AG10803 (cell line): ENCODE measurements at regions not wholly inside any gene's neighbourhood (a gene's known extent, or its start where the extent isn't known, plus 50 kb on each side); places are given as distances from the start of the nearest gene placed in this dataset.

ENCODE experiments used
- DNase-seq: peaks from one replicate; pipeline ENCODE4 v3.0.0; 2010; ENCODE audit warnings: low read depth
- H3K4me3 ChIP-seq: 2 replicates; pipeline ENCODE4 v1.5.1; 2011; ENCODE audit warnings: mild to moderate bottlenecking, low read length, control low read depth
- TF ChIP-seq, protein P1 (sequence below): conservative IDR thresholded peaks from 2 replicates; pipeline ENCODE4 v1.5.1; 2011; ENCODE audit warnings: mild to moderate bottlenecking, low read length, control low read depth, inconsistent platforms

DNA sequence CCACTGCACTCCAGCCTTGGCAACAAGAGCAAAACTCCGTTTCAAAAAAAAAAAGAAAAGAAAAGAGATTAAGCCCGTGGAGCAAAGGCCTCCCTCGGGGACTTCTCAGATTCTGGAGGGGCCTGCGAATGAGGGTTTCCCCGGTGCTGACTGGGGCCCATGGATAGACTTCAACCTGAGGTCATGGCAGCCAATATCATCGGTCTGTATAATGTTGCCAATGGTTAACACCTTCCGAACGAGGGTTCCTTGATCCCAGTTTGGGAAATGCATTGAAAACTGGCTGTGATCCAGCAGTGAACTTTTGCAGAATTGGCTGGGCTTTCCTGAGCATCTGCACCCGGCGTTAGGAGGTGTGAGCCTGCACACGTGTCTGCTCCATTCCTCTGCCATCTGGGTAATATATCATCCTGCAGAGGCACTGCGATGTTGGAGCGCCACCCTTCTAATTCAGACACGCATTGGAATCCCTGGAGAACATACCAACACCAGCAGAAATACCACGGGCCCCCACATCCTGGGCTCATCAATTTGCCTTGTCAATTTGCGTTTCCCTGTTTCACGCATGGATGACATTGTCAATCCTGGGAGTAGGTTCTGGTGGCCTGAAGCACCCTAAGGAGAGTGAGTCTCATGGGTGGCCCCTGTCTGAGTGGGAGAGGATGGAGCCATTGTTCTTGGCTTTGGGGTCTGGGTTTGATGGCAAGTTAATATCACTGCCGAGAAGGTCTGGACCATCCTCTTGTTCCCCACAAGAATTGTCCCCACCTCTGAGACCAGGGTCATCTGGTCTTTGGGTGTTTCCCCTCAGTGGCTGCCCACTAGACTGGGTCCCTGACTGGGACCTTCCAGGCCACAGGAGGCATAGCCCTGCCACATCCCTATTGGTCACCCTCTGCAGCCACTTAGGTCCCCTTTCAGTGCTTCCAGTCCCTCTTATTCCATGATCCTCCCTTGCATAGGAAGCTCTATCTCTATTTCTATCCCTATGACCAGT, 441.0 kb downstream of the PTPRU start:
- TF ChIP-seq, protein P1, sequence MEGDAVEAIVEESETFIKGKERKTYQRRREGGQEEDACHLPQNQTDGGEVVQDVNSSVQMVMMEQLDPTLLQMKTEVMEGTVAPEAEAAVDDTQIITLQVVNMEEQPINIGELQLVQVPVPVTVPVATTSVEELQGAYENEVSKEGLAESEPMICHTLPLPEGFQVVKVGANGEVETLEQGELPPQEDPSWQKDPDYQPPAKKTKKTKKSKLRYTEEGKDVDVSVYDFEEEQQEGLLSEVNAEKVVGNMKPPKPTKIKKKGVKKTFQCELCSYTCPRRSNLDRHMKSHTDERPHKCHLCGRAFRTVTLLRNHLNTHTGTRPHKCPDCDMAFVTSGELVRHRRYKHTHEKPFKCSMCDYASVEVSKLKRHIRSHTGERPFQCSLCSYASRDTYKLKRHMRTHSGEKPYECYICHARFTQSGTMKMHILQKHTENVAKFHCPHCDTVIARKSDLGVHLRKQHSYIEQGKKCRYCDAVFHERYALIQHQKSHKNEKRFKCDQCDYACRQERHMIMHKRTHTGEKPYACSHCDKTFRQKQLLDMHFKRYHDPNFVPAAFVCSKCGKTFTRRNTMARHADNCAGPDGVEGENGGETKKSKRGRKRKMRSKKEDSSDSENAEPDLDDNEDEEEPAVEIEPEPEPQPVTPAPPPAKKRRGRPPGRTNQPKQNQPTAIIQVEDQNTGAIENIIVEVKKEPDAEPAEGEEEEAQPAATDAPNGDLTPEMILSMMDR: no peak
- H3K4me3 ChIP-seq: no peak overlapping the region
- peak; percentile 15 for DNase-seq

DNA sequence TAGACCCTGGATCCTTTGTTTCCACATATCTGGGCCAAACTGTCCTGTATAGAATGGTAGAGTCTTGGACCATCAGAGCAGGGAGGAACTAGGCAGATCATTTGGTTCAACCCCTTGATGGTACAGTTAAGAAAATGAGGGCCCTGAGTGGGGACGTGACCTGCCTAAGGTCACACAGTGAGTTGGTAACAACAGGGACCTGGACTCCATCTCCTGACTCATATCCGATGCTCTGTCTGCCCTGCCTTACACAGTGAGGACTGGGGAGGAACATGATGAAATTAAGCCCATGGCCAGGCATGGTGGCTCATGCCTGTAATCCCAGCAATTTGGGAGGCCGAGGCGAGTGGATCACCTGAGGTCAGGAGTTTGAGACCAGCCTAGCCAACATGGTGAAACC, 440.2 kb downstream of the PTPRU start:
- DNase-seq: no peak
- H3K4me3 ChIP-seq: no peak overlapping the region
- TF ChIP-seq, protein P1: no peak

DNA sequence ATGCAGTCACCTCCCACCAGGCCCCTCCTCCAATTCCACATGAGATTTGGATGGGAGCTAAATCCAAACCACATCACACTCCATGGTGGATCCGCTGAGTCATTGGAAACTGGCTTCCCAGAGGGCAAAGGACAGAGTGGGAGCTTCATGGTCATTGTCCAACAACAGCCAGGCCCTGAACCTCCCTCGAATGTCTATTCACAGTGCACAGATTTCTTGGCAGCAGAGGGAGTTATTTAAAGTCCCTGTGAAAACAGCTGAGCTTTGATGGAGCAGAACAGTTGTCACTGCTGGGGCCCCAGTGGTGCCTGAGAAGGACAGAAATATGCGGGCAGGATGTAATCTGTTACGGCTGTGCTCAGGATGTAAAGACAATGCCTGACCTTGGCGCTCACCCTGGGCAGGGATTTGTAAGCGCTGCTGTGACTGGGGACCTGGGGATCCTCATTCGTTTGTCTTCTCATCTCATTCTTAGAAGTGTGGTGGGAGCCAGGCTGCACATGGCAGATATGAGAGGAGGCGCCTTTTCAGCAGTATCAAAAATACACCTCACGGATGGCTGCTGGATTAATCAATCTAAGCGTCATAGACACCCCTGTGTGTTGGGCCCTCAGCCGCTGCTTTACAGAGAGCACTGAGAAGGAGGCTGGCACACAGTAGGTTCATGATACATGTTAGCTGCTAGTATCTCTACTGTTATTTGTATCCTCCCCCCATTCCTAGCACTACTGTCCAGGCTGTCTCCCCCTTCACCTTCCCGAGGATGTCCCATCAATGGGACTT, 439.4 kb downstream of the PTPRU start:
- no peak overlapping the region for H3K4me3 ChIP-seq
- no peak for DNase-seq
- TF ChIP-seq, protein P1: no peak

DNA sequence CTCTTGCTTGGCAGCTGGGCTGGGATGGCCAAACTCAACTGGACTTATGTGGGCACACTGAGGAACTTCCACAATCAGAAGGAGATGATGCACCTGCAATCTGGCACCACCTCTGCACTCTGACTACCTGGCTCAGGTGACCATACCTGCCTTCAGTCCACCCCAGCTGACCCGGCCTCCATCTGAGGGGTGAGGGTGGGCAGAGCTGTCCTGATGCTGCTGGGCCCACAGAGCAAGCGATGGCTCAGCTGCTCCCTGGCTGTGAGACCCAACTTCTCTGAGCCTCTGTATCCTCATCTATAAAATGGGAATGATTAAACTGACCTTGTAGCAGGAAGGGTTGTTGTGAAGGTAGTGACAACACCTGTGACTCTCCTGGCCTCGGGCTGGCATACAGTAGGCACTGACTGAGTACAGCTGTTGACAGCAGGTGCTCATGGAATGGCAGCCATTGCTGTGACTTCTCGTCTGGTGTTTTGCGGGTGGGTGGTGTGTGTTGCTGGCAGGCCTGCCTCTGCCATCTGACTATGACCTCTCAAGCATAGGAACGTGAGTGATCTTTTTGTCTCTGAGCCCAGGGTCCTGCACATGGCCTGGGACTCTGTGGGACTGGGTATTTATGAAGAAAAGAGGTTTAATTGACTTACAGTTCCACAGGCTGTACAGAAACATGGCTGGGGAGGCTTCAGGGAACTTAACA, 438.5 kb downstream of the PTPRU start:
- TF ChIP-seq, protein P1: no peak
- no peak for DNase-seq
- no peak overlapping the region for H3K4me3 ChIP-seq

DNA sequence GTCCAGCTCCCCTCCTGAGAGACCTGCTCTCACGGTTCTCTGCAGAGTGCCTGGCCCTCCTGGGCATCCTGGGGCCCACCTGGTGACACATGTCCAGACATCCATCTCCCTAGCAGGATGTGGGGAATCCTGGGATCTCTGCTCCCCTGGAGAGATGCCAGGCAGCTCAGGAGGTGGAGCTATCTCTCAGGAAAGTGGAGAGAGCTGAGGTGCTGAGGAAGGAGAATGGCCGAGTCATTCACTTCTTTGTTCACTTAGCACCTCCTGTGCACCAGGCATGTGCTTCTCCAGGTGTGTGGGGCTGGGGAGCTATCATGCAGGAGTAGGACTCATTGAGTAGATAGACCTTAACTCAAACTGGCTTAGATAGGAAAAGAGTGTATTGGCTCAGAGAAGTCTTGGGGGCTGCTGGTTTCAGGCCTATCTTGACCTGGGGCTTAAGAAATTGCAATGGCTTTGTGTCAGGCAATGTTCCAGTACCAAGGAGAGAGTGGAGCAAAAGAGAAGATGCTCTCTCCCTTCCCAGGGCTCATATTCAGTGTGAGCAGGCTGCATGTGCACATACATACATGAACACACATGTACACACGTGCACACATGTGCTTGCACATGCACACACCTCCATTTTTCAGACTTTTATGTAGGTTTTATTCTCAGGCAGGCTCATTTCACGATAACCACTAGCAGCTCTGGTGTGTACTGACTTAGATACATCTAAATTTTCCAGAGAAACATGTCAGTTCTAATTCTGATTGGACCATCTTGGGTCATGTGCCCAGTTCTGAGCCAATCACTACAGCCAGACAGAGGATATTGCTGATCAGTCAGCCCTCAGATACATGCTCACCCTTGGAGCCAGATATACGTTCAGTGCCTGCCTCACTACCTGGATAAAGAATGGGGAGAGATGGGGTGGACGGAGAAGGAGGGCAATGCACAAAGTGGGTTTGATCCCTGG, 437.6 kb downstream of the PTPRU start:
- TF ChIP-seq, protein P1: no peak
- H3K4me3 ChIP-seq: no peak overlapping the region
- no peak for DNase-seq

DNA sequence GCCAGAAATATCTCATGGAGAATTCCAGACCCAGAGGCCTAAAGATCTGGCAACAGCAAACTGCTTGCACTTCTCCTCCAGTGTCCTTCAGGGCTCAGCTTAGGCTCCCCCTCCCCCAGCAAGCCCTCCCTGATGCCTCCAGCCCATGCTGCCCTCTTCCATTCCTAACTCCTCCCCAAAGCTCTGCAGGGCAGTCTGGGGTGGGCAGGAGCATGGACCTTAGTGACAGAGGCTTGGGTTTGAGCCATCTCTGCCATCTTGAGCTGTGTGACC, 436.8 kb downstream of the PTPRU start:
- H3K4me3 ChIP-seq: no peak overlapping the region
- TF ChIP-seq, protein P1: no peak
- DNase-seq: no peak
